Transverse colon (tissue), 4 donors: ENCODE measurements at regions not wholly inside any gene's neighbourhood (a gene's known extent, or its start where the extent isn't known, plus 50 kb on each side); places are given as distances from the start of the nearest gene placed in this dataset.

ENCODE experiments used
- DNase-seq: peaks from one replicate; pipeline ENCODE4 v3.0.0-alpha.2; 2019
- H3K27ac ChIP-seq, 4 donors: fragments of 200-600 bp; sonication (generic); 2 replicates each; pipeline ENCODE4 v1.5.1; 2016 to 2018; ENCODE audit warnings: inconsistent platforms in 4 of 4
- H3K27me3 ChIP-seq: fragments of 200-600 bp; sonication (generic); 2 replicates; pipeline ENCODE4 v1.5.1; 2017; ENCODE audit warnings: inconsistent platforms
- H3K36me3 ChIP-seq, 4 donors: fragments of 200-600 bp; sonication (generic); 2 replicates each; pipeline ENCODE4 v1.5.1; 2017 to 2019; ENCODE audit warnings: inconsistent platforms in 4 of 4
- H3K4me1 ChIP-seq, 4 donors: fragments of 200-600 bp; sonication (generic); 2 replicates each; pipeline ENCODE4 v1.5.1; 2017 to 2020; ENCODE audit warnings: inconsistent platforms in 4 of 4
- H3K4me3 ChIP-seq, 4 donors: fragments of 200-600 bp; sonication (generic); 1 replicate in 1 of 4; 2 replicates in 3 of 4; pipeline versions ENCODE4 v1.5.1 to v1.6.1; 2017 to 2019; ENCODE audit warnings: inconsistent platforms in 4 of 4
- H3K9me3 ChIP-seq, 2 donors: fragments of 200-600 bp; sonication (generic); 2 replicates each; pipeline ENCODE4 v1.5.1; 2017 to 2019; ENCODE audit warnings: inconsistent platforms in 2 of 2
- EP300 ChIP-seq: sonication (generic); formaldehyde crosslinking; IDR thresholded peaks from one replicate; pipeline ENCODE4 v1.6.1; 2017; ENCODE audit warnings: antibody characterized with exemption, low read depth
- POLR2A ChIP-seq: fragments of 450-650 bp; IDR thresholded peaks from one replicate; pipeline ENCODE4 v1.6.1; 2016; ENCODE audit warnings: antibody characterized with exemption, mild to moderate bottlenecking, moderate library complexity
- POLR2AphosphoS5 ChIP-seq, 3 donors: sonication (generic); formaldehyde crosslinking; IDR thresholded peaks; one replicate each; pipeline ENCODE4 v1.6.1; 2016; ENCODE audit warnings: antibody characterized with exemption in 3 of 3
- WGBS, 2 donors: methylation state at CpG; one replicate each; pipeline ENCODE4 v1.1.5; 2018; ENCODE audit warnings: low coverage in 1 of 2; 5-methylcytosine and 5-hydroxymethylcytosine counted together
- in situ Hi-C, 4 donors: fragments of 200-750 bp; cut with MboI; loops; one replicate each; pipeline versions ENCODE4 v1.15.0 to v1.15.1; 2017; ENCODE audit warnings: low sequenced_read_pairs in 3 of 4, low pct_ligation_motif_present in 1 of 4, low pct_unique_long_range_greater_than_20kb in 1 of 4
- intact Hi-C: fragments of 100-400 bp; cut with DNase I; formaldehyde crosslinking; loops from one replicate; pipeline ENCODE4 v1.15.1; 2023; ENCODE audit warnings: low total_unique reads
- TF ChIP-seq, protein P1 (sequence below), 5 experiments: fragments of 200-600 bp in 3 of 5; fragments of 450-650 bp in 2 of 5; sonication (generic) in 3 of 5; IDR thresholded peaks; 1 replicate in 2 of 5; 2 replicates in 3 of 5; pipeline ENCODE4 v1.5.1; 2016 to 2017; ENCODE audit warnings: antibody characterized with exemption in 5 of 5, inconsistent platforms in 3 of 5, mild to moderate bottlenecking in 2 of 5, moderate library complexity in 1 of 5

DNA sequence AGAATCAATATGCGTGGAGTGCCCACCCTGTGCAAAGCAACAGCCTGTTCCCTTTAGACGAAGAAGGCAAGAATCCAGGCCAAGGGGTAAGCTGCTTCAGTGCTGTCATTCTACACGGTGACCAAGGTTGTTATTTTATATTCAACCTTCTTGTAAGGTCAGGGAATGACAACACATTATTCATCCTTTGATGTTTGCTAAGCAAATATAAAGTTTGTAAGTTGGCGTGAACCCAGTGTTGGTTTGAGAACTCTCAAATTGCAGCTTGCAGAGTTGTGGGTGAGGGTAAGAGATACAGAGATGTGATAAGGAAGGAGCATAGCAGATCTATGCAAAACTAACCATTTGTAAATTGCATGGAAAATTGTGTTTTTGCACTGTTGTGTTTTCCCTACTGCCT lies 436.7 kb downstream of the FGF9 start:
- Histone ChIP-seq H3K36me3 (no peaks in the 10 kb centered on the region), H3K4me3 (no peak overlapping the region), H3K27me3 (no peaks in the 10 kb centered on the region), H3K4me1 (peaks cover 0 to 11% (median 5%) of the 10 kb centered on the region in 4 donors), H3K9me3 (no peaks in the 10 kb centered on the region), H3K27ac (no peak overlapping the region)
- TF ChIP-seq POLR2A: no peak
- TF ChIP-seq EP300: no peak
- no peak for TF ChIP-seq POLR2AphosphoS5 (IDR thresholded peaks at IDR 0.05)
- in situ Hi-C loops (no loop called here), intact Hi-C loops (no loop called here)
- 43 to 47% methylated on average over 2 to 4 of the region's 4 CpGs for WGBS, 2 donors
- no peak for DNase-seq

DNA sequence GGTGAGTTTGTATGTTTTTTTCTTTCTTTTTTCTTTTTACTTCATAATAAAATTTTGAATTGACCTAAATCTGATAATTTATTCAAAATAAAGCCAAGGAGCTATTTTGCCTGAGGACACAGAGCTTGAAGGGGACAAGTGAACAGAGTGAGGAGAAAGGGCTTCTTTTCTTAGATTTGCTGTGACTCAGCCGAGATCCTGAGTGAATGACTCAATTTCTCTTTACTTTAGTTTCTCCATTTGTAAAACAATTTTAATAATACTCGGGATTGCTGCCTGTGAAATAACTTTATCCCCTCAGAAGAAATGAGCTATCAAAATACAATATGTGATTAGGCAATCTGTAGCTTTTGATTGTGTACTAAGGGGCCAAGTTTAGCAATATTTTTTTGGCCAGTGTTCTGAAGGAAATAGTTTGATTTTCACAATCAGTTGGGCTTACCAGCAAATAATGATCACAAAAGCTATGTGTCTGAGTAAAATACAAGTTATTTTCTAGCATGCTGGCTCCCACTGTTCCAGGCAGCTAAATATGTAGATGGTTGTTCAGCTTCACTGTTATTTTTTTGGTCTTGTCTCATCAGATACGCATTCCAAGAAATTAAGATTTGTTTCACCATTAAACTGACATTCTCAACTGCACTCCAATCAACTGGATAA lies 437.5 kb downstream of the FGF9 start:
- no peaks in the 10 kb centered on the region for H3K9me3 ChIP-seq
- no peak for TF ChIP-seq EP300
- TF ChIP-seq POLR2A: no peak
- TF ChIP-seq, protein P1, sequence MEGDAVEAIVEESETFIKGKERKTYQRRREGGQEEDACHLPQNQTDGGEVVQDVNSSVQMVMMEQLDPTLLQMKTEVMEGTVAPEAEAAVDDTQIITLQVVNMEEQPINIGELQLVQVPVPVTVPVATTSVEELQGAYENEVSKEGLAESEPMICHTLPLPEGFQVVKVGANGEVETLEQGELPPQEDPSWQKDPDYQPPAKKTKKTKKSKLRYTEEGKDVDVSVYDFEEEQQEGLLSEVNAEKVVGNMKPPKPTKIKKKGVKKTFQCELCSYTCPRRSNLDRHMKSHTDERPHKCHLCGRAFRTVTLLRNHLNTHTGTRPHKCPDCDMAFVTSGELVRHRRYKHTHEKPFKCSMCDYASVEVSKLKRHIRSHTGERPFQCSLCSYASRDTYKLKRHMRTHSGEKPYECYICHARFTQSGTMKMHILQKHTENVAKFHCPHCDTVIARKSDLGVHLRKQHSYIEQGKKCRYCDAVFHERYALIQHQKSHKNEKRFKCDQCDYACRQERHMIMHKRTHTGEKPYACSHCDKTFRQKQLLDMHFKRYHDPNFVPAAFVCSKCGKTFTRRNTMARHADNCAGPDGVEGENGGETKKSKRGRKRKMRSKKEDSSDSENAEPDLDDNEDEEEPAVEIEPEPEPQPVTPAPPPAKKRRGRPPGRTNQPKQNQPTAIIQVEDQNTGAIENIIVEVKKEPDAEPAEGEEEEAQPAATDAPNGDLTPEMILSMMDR (IDR thresholded peaks at IDR 0.05): no peak
- no peak for TF ChIP-seq POLR2AphosphoS5 (IDR thresholded peaks at IDR 0.05)
- H3K27me3 ChIP-seq: no peaks in the 10 kb centered on the region
- intact Hi-C loops: no loop called here
- DNase-seq: no peak
- H3K36me3 ChIP-seq: no peaks in the 10 kb centered on the region
- peaks cover 0 to 11% (median 5%) of the 10 kb centered on the region in 4 donors for H3K4me1 ChIP-seq
- no peak overlapping the region for H3K4me3 ChIP-seq
- WGBS, 2 donors: 57 to 61% methylated on average over 3 of the region's 3 CpGs
- in situ Hi-C loops: no loop called here
- no peak overlapping the region for H3K27ac ChIP-seq

DNA sequence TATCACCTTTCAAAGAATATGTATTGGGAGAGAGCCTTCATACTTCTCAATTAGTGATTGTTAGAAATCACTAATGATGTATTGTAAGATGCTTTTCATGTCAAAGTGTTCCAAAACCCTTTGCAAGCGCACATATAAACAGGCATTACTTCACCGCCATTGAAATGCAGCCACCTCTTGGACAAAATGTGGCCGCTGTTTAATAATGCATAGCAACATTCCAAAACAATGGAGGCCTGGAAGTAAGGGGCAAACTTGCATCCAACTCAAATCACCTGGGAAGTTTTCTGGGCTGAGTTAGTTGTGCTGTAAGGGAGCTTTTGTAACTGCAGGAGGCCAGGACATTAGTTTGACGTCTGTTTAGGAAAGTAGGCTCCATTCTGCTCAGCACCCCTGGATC lies 438.1 kb downstream of the FGF9 start:
- WGBS, 2 donors: 85 to 91% methylated on average over 3 to 4 of the region's 4 CpGs
- Histone ChIP-seq H3K36me3 (no peaks in the 10 kb centered on the region), H3K27me3 (no peaks in the 10 kb centered on the region), H3K9me3 (no peaks in the 10 kb centered on the region), H3K27ac (no peak overlapping the region), H3K4me3 (no peak overlapping the region), H3K4me1 (peaks cover 0 to 11% (median 5%) of the 10 kb centered on the region in 4 donors)
- intact Hi-C loops (no loop called here), in situ Hi-C loops (no loop called here)
- TF ChIP-seq POLR2A (no peak), POLR2AphosphoS5 (IDR thresholded peaks at IDR 0.05) (no peak), EP300 (no peak)
- TF ChIP-seq, protein P1 (IDR thresholded peaks at IDR 0.05): no peak
- DNase-seq: no peak

DNA sequence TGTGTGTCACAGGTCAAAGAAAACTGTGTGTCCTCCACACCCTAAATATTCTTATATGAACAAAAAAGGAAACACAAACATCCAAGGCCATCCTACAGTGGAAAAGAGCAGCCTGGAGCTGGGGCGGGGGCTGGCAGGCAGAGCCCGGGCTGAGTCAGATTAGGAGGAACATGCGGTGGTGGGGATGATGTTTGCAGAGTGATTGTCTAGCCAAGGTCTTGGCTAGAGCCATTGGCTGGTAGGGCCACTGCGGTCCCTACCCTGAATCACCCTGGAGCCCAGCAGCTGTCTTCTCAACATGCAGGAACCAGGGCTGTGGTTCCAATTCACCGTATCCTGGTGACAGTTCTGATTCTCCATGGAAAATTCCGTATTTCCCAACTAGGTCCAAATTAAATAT lies 439.5 kb downstream of the FGF9 start:
- WGBS, 2 donors: 86 to 92% methylated on average over 3 to 6 of the region's 6 CpGs
- in situ Hi-C loops: no loop called here
- Histone ChIP-seq H3K4me1 (peaks cover 0 to 17% (median 5%) of the 10 kb centered on the region in 4 donors), H3K9me3 (no peaks in the 10 kb centered on the region), H3K27ac (no peak overlapping the region), H3K4me3 (no peak overlapping the region), H3K36me3 (no peaks in the 10 kb centered on the region), H3K27me3 (no peaks in the 10 kb centered on the region)
- no peak for DNase-seq
- TF ChIP-seq POLR2A (no peak), EP300 (no peak), POLR2AphosphoS5 (IDR thresholded peaks at IDR 0.05) (no peak)
- TF ChIP-seq, protein P1 (IDR thresholded peaks at IDR 0.05): no peak
- intact Hi-C loops: no loop called here
